ENCODE measurements at regions not wholly inside any gene's neighbourhood (a gene's known extent, or its start where the extent isn't known, plus 50 kb on each side); places are given as distances from the start of the nearest gene placed in this dataset.

DNA sequence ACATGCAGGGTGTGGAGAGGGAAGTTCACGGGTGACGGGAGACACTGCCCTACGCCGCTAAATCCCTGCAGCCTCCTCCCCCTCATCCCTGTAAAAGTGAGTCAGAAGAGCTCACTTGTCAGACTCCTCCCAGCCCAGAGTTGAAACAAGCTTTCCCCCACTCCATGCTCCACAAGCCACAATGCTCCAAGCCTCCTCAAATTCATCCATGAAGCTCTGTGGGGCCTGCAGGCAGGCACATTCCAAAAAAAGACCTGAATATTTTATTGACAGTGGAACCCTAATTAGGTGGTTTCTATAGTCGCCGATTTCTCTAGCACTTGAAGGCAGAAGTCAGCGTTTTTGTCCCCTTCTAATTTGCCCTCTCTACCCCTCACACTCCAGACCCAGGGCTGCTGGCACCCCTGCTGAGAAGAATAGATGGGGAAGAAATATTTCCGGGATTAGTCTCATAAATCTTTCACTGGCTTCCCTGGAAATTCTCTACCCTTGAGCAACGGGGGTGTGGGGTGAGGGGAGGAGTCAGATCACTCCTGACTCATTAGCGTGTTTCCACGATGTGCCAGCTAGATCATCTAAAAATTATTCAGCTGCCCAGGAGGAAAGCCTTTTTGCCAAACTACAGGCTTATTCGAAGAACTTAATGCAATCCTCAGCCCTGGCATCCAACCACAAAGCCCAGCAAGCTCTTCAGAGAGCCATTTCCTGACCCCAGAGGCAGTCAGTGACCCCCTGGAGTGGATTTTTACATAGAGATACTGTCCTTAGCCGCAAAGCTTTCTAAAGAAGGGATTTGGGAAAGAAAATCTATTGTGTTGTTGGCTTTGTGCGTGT is 97.1 kb downstream of the ENC1 start:
- no peaks in the 10 kb centered on the region for H3K9me2 ChIP-seq (ENCODE audit: insufficient read depth)
- peak overlapping the region; percentile 24 to 46 for H3K4me3 ChIP-seq (replicated peaks in 1 of 2; ENCODE audit: low read depth in 1 of 2, low read length in 2 of 2)
- ATAC-seq (peak; percentile 90), DNase-seq (ENCODE audit: low read depth, low spot score) (peak; percentile 82)
- peak overlapping the region; percentile 80 for H2AFZ ChIP-seq (ENCODE audit: low read depth, low read length, poor library complexity, severe bottlenecking)
- RAD21 ChIA-PET (ENCODE audit: low non-redundant PET in 1 of 2, low total read pairs in 2 of 2, uncharacterized antibody in 2 of 2, unreplicated experiment in 2 of 2) = no interaction called here
- peaks cover 41 to 43% of the 10 kb centered on the region in 2 experiments for H3K4me1 ChIP-seq (ENCODE audit: control insufficient read depth in 1 of 2, insufficient read depth in 2 of 2, low read length in 2 of 2)
- H3K9me3 ChIP-seq (ENCODE audit: control insufficient read depth in 1 of 2, insufficient read depth in 1 of 2, low read depth in 1 of 2, low read length in 2 of 2) = no peaks in the 10 kb centered on the region
- H3K79me2 ChIP-seq (ENCODE audit: insufficient read depth, low read length) = no peaks in the 10 kb centered on the region
- POLR2A ChIA-PET = interaction anchor here (0.6 to 1.4 kb wide), 3 partner anchors 25 to 97 kb away, joined by 3 read pairs; partner anchors contain the start of gene ENC1
- CTCF ChIA-PET = interaction anchor here (1.0 kb wide), 1 partner anchor 97 kb away, joined by 3 read pairs; the partner anchor contains the start of gene ENC1
- H3K36me3 ChIP-seq (ENCODE audit: control insufficient read depth in 1 of 2, insufficient read depth in 2 of 2, low read length in 2 of 2) = no peaks in the 10 kb centered on the region
- H3K4me2 ChIP-seq (ENCODE audit: low read length) = peak overlapping the region; percentile 92
- no peaks in the 10 kb centered on the region for H4K20me1 ChIP-seq (ENCODE audit: insufficient read depth)
- no peaks in the 10 kb centered on the region for H3K27me3 ChIP-seq (ENCODE audit: insufficient read depth, low read length)
- intact Hi-C loops (cut with micrococcal nuclease) = loop anchor here (2.0 kb wide), 1 partner anchor 89 kb away; no protein-coding TSS in a partner anchor
- BruUV-seq (replicated peaks) = no TSS peak
- peak overlapping the region; percentile 60 for H3K9ac ChIP-seq (ENCODE audit: low read length)
- peak overlapping the region; percentile 89 for H3K27ac ChIP-seq (ENCODE audit: low read depth, low read length)
- peak; percentile 35 for TF ChIP-seq TCF7L2 (IDR thresholded peaks at IDR 0.05; ENCODE audit: borderline replicate concordance, extremely low read depth, insufficient read depth, insufficient read length)
- peak; percentile 75 for TF ChIP-seq FOSL1 (IDR thresholded peaks at IDR 0.05; ENCODE audit: low read depth)
- no peak for TF ChIP-seq ZNF274 (IDR thresholded peaks at IDR 0.05; ENCODE audit: low read depth, low read length)
- no peak for TF ChIP-seq EZH2 (IDR thresholded peaks at IDR 0.05)
- TF ChIP-seq ZFX (IDR thresholded peaks at IDR 0.05) = no peak
- no peak for TF ChIP-seq ZBTB33 (IDR thresholded peaks at IDR 0.05; ENCODE audit: extremely low read depth, insufficient replicate concordance, low read length)
- peak; percentile 57; the same call in 1 of the 2 replicates for TF ChIP-seq EGR1 (IDR thresholded peaks at IDR 0.05; ENCODE audit: low read depth)
- no peak; the same call in 1 of the 2 replicates for TF ChIP-seq ELF1 (IDR thresholded peaks at IDR 0.05; ENCODE audit: borderline replicate concordance, low read depth)
- TF ChIP-seq POLR2A (IDR thresholded peaks at IDR 0.05; ENCODE audit: borderline replicate concordance, extremely low read depth, insufficient read depth, insufficient read length) = no peak
- TF ChIP-seq RAD21 (IDR thresholded peaks at IDR 0.05; ENCODE audit: low read depth) = peak; percentile 32
- TF ChIP-seq SP1 (IDR thresholded peaks at IDR 0.05; ENCODE audit: low read depth) = peak; percentile 81
- TF ChIP-seq CEBPB (IDR thresholded peaks at IDR 0.05; ENCODE audit: low read depth) = peak; percentile 84
- TF ChIP-seq MAX (IDR thresholded peaks at IDR 0.05) = peak; percentile 40; the same call in 1 of the 2 replicates
- TF ChIP-seq ATF3 (IDR thresholded peaks at IDR 0.05) = no peak
- TF ChIP-seq SRF (IDR thresholded peaks at IDR 0.05; ENCODE audit: low read depth) = peak; percentile 41; the same call in 1 of the 2 replicates
- no peak for TF ChIP-seq EZH2phosphoT487 (IDR thresholded peaks at IDR 0.05; ENCODE audit: borderline replicate concordance)
- peak; percentile 66 for TF ChIP-seq JUND (IDR thresholded peaks at IDR 0.05)
- peak; percentile 26; the same call in 1 of the 2 replicates for TF ChIP-seq CBX3 (IDR thresholded peaks at IDR 0.05; ENCODE audit: low read depth)
- TF ChIP-seq YY1 (IDR thresholded peaks at IDR 0.05; ENCODE audit: extremely low read depth, insufficient replicate concordance, low read depth, low read length) = no peak
- TF ChIP-seq CTCF (IDR thresholded peaks at IDR 0.05 in 2 of 3, conservative IDR thresholded peaks at IDR 0.05 in 1 of 3; ENCODE audit: borderline replicate concordance in 1 of 3, insufficient read depth in 1 of 3, low read depth in 2 of 3, low read length in 2 of 3) = no peak
